A172 (cell line): ENCODE measurements at regions not wholly inside any gene's neighbourhood (a gene's known extent, or its start where the extent isn't known, plus 50 kb on each side); places are given as distances from the start of the nearest gene placed in this dataset.
A peak's percentile ranks its signal among the peaks of the same experiment; 100 is the strongest.

Experiments used
- DNase-seq: peaks from one replicate; pipeline ENCODE4 v3.0.0-alpha.2; 2015; ENCODE audit warnings: low spot score

DNA sequence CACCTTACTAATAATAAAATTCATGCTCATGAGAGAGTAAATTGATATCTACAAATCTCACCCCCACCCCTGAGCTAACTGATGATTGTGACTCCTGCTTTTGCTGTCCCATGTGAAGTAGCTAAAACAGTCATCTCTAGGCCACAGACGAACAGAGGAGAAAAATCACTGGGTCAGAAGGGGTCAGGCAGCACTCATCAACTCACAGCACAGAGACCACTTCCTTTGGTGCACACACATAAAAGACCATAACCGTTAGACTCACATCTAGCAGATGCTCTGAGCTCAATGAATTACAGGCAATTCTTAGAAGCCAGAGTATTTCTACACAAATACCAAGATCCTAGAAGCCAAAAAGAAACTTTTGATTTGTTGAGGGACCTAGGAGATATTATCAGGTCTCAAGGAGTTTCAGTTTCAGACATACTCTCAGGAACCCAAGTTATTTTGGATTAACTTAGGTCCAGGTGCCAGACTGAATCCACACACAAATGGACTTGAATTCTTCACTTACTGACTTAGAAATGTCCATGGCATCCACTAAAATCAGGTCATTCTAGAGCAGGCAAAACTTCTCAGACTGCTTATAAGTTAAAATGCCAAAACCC is 65.0 kb upstream of the TES start:
- DNase-seq: no peak

DNA sequence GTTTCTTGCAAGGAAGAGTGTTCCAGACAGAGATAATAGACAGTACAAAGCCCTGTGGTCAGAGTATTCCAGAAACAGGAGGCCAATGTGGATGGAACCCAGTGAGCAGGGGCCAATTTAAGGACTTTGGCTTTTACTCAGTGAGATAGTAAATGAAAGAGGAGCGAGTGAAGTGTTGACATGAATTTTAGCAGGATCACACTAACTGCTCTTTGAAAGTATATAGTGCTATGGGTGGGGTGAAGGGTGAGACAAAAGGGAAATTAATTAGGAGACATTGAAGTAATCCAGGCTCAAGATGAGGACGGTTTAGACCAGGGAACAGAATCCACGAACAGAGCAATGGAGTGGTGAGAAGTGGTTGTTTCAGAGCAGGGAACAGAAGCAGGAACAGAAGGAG is 62.2 kb upstream of the TES start:
- no peak for DNase-seq

DNA sequence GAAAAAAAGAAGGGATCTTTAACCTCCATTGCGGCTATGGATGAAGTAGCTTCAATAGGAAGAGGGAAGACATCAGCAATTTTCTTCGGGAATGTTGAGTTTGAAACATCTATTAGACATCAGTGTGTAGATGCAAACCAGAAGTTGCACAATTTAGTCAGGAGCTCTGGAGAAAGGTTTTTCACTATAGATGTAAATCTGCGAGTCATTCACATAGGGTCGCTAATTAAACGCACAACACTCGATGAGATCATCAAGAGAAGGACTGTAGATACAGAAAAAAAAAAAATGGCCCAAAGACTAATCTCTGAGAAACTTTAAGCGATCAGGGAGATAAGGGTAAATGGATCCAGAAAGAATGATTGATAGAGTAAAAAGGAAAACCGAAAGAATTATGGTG is 61.7 kb upstream of the TES start:
- DNase-seq: peak; percentile 34

DNA sequence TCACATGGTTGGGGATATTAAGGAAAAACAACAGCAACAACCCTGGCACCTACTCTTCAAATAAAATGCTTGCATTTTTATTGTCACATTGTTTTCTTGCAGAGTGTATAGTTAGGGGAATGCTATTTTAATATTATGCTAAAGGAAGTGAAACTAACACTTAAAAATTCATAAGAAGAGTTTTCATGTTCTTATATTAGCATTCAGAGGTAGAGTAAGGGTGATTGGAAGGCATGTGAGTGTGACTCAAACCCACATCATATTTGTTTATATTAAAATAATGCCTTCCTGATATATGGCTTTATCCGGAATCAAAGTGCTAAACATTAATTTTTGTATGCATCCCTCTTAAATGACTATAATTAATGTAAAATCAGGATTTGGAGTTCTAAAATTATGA is 59.8 kb upstream of the TES start:
- DNase-seq: no peak

DNA sequence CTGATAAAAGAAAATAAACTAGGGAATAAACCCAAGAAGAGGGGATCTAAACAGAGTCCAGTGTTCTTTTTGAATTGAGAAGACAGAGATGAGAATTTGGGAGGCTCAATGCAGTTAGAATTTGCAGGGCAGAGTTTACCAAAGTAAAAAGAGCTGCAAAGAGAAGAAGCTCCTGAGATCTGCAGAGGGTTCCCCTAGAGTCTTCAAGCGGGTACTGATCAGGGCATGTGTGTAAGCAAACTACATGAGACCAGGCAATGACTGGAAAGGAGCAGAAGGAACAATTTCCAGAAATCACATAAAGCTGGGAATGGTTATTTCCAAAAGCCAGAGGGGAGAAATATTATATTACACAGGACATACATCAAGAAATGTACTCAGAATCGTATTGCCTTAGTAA is 58.1 kb upstream of the TES start:
- DNase-seq: no peak

DNA sequence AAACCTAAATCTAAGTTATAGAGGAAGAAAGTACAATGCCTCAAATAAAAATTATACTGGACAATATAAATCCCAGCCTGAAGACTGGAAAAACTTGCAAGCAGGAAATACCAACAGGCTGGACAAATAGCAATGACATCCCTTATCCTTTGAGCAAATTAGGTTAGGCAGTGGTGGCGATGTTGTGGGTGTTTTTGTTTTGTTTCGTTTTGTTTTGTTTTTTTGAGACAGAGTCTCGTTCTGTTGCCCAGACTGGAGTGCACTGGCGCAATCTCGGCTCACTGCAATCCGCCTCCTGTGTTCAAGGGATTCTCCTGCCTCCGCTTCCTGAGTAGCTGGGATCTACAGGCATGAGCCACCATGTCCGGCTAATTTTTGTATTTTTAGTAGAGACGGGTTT is 57.3 kb upstream of the TES start:
- no peak for DNase-seq

DNA sequence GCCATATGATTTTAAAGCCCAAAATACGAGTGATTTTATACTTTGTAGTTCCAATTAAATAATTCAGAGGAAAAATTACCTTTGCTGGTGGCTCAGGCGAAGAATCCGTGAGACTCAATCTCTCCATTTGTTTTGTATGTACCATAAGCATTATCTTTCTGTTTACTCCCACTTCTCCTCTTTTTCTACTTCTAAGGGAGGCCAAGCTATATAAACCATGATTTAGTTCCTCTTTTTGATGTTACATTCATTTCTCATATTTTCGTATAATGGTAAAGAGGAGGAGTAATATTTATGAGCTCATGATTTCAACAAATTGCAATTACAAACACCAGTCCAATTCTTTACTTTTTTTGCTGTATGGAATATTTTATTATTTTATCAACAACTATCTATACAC is 50.6 kb upstream of the TES start:
- DNase-seq: no peak
